A673 (cell line): ENCODE measurements at regions not wholly inside any gene's neighbourhood (a gene's known extent, or its start where the extent isn't known, plus 50 kb on each side); places are given as distances from the start of the nearest gene placed in this dataset.

ENCODE experiments used
- CTCF ChIP-seq: fragments of 300-800, 200-600 bp; sonication (generic); conservative IDR thresholded peaks from 2 replicates; pipeline ENCODE4 v1.5.1; 2017; ENCODE audit warnings: low read depth, mild to moderate bottlenecking, antibody characterized with exemption, low read length, moderate library complexity, mixed read lengths
- EZH2 ChIP-seq: fragments of 200-600 bp; sonication (generic); IDR thresholded peaks from 2 replicates; pipeline ENCODE4 v1.6.1; 2017; ENCODE audit warnings: borderline replicate concordance, low read depth, mild to moderate bottlenecking, mixed read lengths, antibody characterized with exemption, low read length; ENCODE audit not compliant: poor library complexity, severe bottlenecking

- no peak for TF ChIP-seq CTCF
- TF ChIP-seq EZH2 = no peak
Measured at GRCh38 chrX:40864972-40865371, 129.6 kb upstream of the MED14 start.
